AG09319 (cell line): ENCODE measurements at regions not wholly inside any gene's neighbourhood (a gene's known extent, or its start where the extent isn't known, plus 50 kb on each side); places are given as distances from the start of the nearest gene placed in this dataset.
"Not testable (repeated sequence)": the region's sequence is repeated elsewhere in the genome, so short reads cannot be mapped to it uniquely, and the experiment has no call there.

Experiments used
- DNase-seq: peaks from one replicate; pipeline ENCODE4 v3.0.0-alpha.2; 2010; ENCODE audit warnings: low read depth; ENCODE audit errors: extremely low read depth
- TF ChIP-seq, protein P1 (sequence below): IDR thresholded peaks from 2 replicates; pipeline ENCODE4 v1.5.1; 2011; ENCODE audit warnings: low read depth, mild to moderate bottlenecking, inconsistent platforms, low read length, moderate library complexity

DNA sequence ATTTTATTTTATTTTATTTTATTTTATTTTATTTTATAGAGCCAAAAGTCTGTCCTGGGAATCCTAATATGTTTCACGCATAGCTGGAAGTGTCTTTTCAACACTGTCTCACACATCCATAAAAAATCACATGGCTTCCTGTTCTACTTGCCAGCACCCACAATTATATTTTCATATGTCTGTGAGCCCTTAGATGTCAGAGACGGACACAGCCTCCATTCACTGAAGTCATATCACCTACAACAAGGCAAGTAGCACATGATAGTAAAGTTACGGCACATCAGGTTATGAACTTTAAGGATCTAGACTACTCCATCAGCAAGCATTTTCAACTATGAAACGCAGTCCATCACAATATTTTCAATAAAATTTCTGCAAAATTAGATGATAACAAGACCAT, 168.4 kb downstream of the ZIC4 start:
- TF ChIP-seq, protein P1, sequence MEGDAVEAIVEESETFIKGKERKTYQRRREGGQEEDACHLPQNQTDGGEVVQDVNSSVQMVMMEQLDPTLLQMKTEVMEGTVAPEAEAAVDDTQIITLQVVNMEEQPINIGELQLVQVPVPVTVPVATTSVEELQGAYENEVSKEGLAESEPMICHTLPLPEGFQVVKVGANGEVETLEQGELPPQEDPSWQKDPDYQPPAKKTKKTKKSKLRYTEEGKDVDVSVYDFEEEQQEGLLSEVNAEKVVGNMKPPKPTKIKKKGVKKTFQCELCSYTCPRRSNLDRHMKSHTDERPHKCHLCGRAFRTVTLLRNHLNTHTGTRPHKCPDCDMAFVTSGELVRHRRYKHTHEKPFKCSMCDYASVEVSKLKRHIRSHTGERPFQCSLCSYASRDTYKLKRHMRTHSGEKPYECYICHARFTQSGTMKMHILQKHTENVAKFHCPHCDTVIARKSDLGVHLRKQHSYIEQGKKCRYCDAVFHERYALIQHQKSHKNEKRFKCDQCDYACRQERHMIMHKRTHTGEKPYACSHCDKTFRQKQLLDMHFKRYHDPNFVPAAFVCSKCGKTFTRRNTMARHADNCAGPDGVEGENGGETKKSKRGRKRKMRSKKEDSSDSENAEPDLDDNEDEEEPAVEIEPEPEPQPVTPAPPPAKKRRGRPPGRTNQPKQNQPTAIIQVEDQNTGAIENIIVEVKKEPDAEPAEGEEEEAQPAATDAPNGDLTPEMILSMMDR: no peak
- no peak for DNase-seq

DNA sequence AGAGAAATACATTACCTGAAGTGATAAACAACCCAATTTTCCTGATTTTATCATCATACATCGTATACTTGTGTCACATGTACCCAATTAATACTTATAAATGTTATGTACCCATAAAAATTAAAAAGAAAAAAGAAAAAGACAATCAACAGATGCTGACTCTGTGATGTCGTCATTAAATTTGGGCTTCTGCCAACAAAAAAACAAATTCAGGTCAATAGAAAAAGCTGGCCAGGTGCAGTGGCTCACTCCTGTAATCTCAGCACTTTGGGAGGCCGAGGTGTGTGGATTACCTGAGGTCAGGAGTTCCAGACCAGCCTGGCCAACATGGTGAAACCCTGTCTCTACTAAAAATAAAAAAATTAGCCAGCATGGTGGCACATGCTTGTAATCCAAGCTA, 174.4 kb downstream of the ZIC4 start:
- not testable (repeated sequence) for DNase-seq

DNA sequence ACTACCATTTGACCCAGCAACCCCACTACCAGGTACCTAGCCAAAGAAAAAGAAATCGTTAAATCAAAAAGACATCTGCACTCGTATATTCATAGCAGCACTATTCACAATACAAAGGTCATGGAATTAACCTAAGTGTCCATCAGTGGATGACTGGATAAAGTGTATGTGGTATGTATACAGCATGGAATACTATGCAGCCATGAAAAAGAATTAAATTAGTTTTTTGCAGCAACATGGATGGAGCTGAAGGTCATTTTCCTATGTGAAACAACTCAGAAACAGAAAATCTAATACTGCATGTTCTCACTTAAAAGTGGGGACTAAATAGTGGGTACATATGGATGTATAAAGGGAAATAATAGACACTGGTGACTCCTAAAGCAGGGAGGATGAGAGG, 175.2 kb downstream of the ZIC4 start:
- no peak for DNase-seq
- TF ChIP-seq, protein P1: no peak

DNA sequence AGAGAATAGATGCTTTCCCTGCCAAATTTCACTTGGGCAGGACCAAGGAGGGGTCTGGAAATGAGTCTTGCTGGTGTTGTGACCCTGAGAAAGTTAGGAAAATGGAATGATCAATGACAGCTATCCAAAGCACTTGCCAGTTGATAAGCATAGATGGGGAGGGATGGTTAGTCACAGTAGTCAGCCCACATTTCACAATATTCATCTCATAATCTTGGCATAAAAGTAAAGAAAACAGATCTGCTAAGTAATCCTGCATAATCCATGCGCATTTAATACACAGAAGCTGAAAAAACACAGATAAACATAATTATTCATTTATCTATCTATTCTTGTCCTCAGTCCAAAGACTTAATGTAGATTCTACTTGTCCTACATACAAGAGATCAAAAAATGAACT, 184.1 kb downstream of the ZIC4 start:
- TF ChIP-seq, protein P1: no peak
- DNase-seq: no peak

DNA sequence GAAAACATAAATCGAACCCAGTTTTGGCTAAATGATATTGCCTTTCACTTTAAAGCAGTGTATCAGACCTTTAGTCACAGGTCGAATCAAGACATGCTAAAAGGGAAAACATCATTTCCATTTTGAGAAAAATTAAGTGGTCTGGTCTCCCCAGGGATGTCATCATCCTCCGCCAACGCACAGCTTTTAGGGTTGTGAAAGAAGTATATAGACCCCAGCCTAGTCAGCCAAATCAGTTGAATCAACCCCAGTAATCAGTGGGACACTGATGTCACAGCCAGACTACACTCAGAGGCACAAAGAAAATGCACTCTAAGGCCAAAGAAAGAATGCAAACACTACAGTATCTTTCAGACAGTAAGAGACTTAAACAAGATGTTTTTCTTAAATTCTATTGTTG, 187.4 kb downstream of the ZIC4 start:
- TF ChIP-seq, protein P1: no peak
- DNase-seq: no peak

DNA sequence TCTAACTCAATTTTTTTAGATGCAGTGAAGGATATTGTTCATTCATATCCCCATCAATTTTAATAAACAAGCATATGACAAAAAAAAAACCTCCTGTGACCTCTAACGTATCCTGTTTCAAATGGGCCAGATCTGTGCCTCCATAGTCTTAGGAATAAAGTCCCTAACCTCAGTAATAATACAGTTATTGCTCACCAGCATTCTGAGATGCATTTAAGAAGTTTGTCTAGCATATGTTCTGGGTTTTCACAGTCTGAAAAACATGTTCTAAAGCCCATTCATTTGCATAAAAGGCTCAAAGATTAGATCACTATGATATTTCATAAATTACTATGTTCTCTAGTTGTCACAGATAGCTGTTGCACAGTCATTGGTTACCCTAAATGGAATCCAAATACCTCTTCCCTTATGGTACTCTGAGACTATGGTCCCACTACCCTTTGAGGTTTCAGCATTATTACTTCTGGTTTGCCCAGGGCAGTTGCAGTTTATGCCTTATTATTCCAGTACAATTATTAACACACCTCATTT, 190.1 kb downstream of the ZIC4 start:
- DNase-seq: no peak
- TF ChIP-seq, protein P1: no peak

DNA sequence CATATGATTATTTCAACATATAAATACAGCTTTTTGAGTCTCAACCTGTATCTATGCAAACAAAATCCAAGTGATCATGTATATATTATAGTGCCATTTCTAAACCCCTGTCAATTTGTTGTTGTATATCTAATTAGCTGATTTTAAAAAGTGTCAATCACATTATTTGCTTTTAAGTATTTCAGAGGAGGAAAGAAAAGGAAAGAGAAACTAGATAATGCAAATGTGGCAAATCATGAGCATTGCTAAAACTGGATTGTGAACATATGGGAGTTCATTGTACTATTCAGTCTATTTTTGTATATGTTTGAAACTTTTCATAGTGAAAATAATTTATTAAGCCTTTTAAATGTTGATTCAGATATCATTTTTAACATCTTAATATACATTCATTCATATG, 190.7 kb downstream of the ZIC4 start:
- TF ChIP-seq, protein P1: no peak
- DNase-seq: no peak

DNA sequence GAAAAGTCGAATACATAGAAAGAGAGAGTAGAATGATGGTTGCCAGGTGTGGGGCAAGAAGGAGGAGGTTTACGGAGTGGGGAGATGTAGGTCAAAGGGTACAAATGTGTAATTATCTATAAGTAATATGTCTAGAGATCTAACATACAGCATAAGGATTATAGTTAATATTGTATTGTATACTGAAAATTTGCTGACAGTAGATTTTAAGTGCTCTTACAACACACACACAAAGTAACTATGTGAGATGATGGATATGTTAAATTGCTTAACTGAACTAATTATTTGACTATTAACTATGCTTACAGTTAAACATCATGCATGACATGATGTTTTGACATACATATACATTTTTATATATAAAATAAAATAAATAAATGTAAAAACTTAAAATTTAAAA, 192.7 kb downstream of the ZIC4 start:
- no peak for DNase-seq
- TF ChIP-seq, protein P1: no peak
